GM19455 (cell line): ENCODE measurements at regions not wholly inside any gene's neighbourhood (a gene's known extent, or its start where the extent isn't known, plus 50 kb on each side); places are given as distances from the start of the nearest gene placed in this dataset.
"Not testable (repeated sequence)": the region's sequence is repeated elsewhere in the genome, so short reads cannot be mapped to it uniquely, and the experiment has no call there.

Experiments used
- ATAC-seq: cut with Tn5 transposase; IDR thresholded peaks from one replicate; pipeline ENCODE4 v1.9.1; 2021; ENCODE audit not compliant: unreplicated experiment

GRCh38 chr18:41071826-41072225, 883.2 kb upstream of the PIK3C3 start:
- ATAC-seq, result no peak

GRCh38 chr18:41069167-41069566, 885.9 kb upstream of the PIK3C3 start:
- no peak for ATAC-seq

- no peak for ATAC-seq
These were observed 890.1 kb upstream of the PIK3C3 start for GRCh38 chr18:41064916-41065315.

GRCh38 chr18:41060967-41061366, 894.1 kb upstream of the PIK3C3 start:
- no peak for ATAC-seq

GRCh38 chr18:41059126-41059415, 896.0 kb upstream of the PIK3C3 start:
- no peak for ATAC-seq

- no peak for ATAC-seq
These were observed 896.5 kb upstream of the PIK3C3 start for GRCh38 chr18:41058351-41059125.

GRCh38 chr18:41052625-41053024, 902.4 kb upstream of the PIK3C3 start:
- ATAC-seq, result no peak

- not testable (repeated sequence) for ATAC-seq
These were observed 908.8 kb upstream of the PIK3C3 start for GRCh38 chr18:41046250-41046649.

GRCh38 chr18:41043876-41044275, 911.2 kb upstream of the PIK3C3 start:
- ATAC-seq, result no peak

GRCh38 chr18:41042866-41043265, 912.2 kb upstream of the PIK3C3 start:
- no peak for ATAC-seq

GRCh38 chr18:41038071-41038470, 917.0 kb upstream of the PIK3C3 start:
- no peak for ATAC-seq

GRCh38 chr18:41036346-41036745, 918.7 kb upstream of the PIK3C3 start:
- no peak for ATAC-seq

- ATAC-seq, result no peak
These were observed 920.6 kb upstream of the PIK3C3 start for GRCh38 chr18:41034413-41034812.

GRCh38 chr18:41025666-41026065, 929.4 kb upstream of the PIK3C3 start:
- ATAC-seq, result no peak

GRCh38 chr18:41024792-41025191, 930.2 kb upstream of the PIK3C3 start:
- ATAC-seq, result no peak

GRCh38 chr18:41022484-41022883, 932.5 kb upstream of the PIK3C3 start:
- ATAC-seq, result no peak

GRCh38 chr18:41021089-41021488, 933.9 kb upstream of the PIK3C3 start:
- ATAC-seq, result no peak

GRCh38 chr18:41012194-41012593, 942.8 kb upstream of the PIK3C3 start:
- no peak for ATAC-seq

- no peak for ATAC-seq
These were observed 945.1 kb upstream of the PIK3C3 start for GRCh38 chr18:41009926-41010325.

- ATAC-seq, result no peak
These were observed 950.7 kb upstream of the PIK3C3 start for GRCh38 chr18:41004324-41004723.

- ATAC-seq, result no peak
These were observed 959.5 kb upstream of the PIK3C3 start for GRCh38 chr18:40995529-40995928.

GRCh38 chr18:40993363-40993762, 961.7 kb upstream of the PIK3C3 start:
- no peak for ATAC-seq

GRCh38 chr18:40987581-40987980, 967.5 kb upstream of the PIK3C3 start:
- no peak for ATAC-seq
